Brain microvascular endothelial cell (primary cell): ENCODE measurements at regions not wholly inside any gene's neighbourhood (a gene's known extent, or its start where the extent isn't known, plus 50 kb on each side); places are given as distances from the start of the nearest gene placed in this dataset.
A peak's percentile ranks its signal among the peaks of the same experiment; 100 is the strongest.

Experiments
- DNase-seq: peaks from one replicate; pipeline ENCODE4 v3.0.0-alpha.2; 2020
- H3K27ac ChIP-seq: fragments of 250-450 bp; sonication (Bioruptor Pico); 2 replicates; pipeline ENCODE4 v1.5.1; 2020; ENCODE audit warnings: mild to moderate bottlenecking, moderate library complexity
- H3K27me3 ChIP-seq: fragments of 250-450 bp; sonication (Bioruptor Pico); replicated peaks from 2 replicates; pipeline ENCODE4 v1.5.1; 2020; ENCODE audit warnings: mild to moderate bottlenecking
- H3K36me3 ChIP-seq: fragments of 250-450 bp; sonication (Bioruptor Pico); replicated peaks from 2 replicates; pipeline ENCODE4 v1.5.1; 2020; ENCODE audit warnings: mild to moderate bottlenecking
- H3K4me3 ChIP-seq: 2 replicates; pipeline ENCODE4 v1.5.1; 2011; ENCODE audit warnings: low read depth, mild to moderate bottlenecking, control low read depth, low read length, moderate library complexity
- in situ Hi-C: cut with HindIII; loops from 2 replicates; pipeline ENCODE4 v1.10.0; 2017; ENCODE audit warnings: low sequenced_read_pairs, low pct_ligation_motif_present
- TF ChIP-seq, protein P1 (sequence below): IDR thresholded peaks from 2 replicates; pipeline ENCODE4 v1.5.1; 2011; ENCODE audit warnings: low read depth, mild to moderate bottlenecking, moderate library complexity, low read length, control low read depth, inconsistent platforms; ENCODE audit errors: missing control alignments

DNA sequence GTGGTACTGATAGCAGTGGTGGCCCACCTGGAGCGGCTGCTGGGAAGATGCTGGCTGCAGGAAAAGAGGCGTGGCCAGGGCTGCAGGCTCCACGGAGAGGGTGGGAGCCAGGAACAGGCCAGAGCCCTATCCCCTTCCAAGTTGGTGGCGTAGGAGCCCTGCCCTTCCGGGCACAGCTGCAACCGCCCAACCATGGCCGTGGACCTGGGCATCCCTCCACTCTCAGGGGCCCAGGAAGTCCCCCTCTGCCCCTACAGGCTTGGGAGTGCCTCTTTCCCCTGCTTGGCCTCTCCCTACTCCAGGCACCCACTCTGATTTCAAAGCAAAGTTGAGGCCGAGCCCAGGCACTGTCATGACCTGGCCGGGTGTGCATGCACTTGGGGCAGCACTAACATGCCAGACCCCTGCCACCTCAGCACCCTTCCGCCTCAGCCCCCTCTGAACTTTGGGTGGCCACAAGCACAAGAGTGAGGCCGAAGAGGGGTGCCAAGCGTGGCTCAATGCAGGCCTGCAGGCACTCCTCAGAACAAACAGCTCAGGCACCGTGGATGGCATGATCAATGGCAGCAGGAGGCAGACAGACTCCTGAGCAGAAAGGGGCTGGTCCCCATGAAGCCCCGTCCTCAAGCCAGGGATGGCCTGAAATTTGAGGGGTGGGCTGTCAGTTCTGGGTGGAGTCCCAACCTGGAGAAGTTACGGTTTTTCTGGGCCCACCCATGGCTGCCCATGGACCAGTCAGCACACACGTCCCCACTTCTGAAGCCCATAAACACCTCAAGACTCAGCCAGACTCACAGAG lies 164.9 kb upstream of the PRNP start:
- in situ Hi-C loops, result no loop called here

DNA sequence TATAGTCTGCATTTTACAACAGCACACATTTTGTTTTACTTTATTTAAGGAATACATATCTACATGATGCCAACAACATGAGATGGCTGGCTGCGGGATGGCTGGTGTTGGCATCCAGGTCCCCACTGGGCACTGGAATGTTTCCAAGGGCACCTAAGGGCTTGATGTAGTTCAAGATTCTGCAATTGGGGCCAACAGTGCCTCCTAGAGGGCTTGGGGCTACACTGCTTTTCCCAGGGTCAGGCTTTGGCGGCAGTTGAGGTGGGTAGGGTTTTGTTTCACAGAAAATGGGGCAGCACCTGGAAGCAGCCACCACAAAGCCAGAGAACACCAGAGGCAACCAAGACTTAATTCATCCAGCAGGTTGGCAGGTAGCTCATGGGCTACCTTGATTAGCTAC lies 166.7 kb upstream of the PRNP start:
- no peak for DNase-seq
- in situ Hi-C loops, result no loop called here
- H3K4me3 ChIP-seq, result no peak overlapping the region
- TF ChIP-seq, protein P1, sequence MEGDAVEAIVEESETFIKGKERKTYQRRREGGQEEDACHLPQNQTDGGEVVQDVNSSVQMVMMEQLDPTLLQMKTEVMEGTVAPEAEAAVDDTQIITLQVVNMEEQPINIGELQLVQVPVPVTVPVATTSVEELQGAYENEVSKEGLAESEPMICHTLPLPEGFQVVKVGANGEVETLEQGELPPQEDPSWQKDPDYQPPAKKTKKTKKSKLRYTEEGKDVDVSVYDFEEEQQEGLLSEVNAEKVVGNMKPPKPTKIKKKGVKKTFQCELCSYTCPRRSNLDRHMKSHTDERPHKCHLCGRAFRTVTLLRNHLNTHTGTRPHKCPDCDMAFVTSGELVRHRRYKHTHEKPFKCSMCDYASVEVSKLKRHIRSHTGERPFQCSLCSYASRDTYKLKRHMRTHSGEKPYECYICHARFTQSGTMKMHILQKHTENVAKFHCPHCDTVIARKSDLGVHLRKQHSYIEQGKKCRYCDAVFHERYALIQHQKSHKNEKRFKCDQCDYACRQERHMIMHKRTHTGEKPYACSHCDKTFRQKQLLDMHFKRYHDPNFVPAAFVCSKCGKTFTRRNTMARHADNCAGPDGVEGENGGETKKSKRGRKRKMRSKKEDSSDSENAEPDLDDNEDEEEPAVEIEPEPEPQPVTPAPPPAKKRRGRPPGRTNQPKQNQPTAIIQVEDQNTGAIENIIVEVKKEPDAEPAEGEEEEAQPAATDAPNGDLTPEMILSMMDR, result peak; percentile 78
- no peaks in the 10 kb centered on the region for H3K27me3 ChIP-seq
- H3K27ac ChIP-seq, result no peak overlapping the region
- H3K36me3 ChIP-seq, result no peaks in the 10 kb centered on the region

More for the DNA sequence above, 164.9 kb upstream of the PRNP start:
- DNase-seq, result no peak
- TF ChIP-seq, protein P1, result no peak
- Histone ChIP-seq H3K27ac (no peak overlapping the region), H3K4me3 (no peak overlapping the region), H3K27me3 (no peaks in the 10 kb centered on the region), H3K36me3 (no peaks in the 10 kb centered on the region)

DNA sequence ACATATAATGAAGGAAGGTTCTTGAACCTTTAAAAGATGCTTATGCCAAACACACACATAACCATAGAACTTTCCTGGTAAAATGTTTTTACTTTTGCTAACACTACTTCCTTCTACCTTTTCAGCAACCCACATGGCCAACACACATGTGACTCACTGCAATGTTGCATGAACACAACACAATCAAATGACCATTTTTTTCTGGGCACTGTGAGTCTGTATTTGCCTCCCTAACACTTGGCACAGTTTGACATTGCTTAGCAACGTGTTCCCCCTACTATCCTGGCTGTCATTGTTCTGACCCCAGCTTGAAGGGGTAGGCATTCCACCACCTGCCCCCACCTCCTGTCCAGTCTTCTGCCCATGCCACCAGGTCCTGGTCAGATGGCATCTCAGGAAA lies 169.4 kb upstream of the PRNP start:
- no peak overlapping the region for H3K4me3 ChIP-seq
- no peaks in the 10 kb centered on the region for H3K36me3 ChIP-seq
- in situ Hi-C loops, result no loop called here
- H3K27me3 ChIP-seq, result no peaks in the 10 kb centered on the region
- TF ChIP-seq, protein P1, result no peak
- DNase-seq, result no peak
- H3K27ac ChIP-seq, result no peak overlapping the region

DNA sequence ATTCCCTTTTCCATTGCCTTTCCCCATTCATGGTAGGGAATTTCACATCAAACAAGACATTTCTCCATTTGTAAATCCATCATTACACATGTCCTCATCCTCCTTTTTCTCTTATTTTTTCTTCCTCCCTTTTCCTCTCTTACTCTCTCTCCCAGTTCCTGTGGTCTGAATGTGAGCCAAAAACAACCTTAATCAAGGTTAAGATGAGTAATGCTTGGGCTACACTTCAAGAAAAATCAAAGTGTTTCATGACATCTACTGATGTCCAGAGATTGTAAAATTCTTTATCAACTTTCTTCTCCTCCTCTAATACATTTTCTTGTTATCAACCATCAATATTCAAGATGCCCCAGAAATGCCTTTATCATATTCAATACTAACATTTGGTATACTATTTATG lies 172.5 kb upstream of the PRNP start:
- Histone ChIP-seq H3K4me3 (no peak overlapping the region), H3K36me3 (no peaks in the 10 kb centered on the region), H3K27ac (peak overlapping the region; percentile 85), H3K27me3 (no peaks in the 10 kb centered on the region)
- in situ Hi-C loops, result no loop called here
- TF ChIP-seq, protein P1, result no peak
- peak; percentile 75 for DNase-seq

DNA sequence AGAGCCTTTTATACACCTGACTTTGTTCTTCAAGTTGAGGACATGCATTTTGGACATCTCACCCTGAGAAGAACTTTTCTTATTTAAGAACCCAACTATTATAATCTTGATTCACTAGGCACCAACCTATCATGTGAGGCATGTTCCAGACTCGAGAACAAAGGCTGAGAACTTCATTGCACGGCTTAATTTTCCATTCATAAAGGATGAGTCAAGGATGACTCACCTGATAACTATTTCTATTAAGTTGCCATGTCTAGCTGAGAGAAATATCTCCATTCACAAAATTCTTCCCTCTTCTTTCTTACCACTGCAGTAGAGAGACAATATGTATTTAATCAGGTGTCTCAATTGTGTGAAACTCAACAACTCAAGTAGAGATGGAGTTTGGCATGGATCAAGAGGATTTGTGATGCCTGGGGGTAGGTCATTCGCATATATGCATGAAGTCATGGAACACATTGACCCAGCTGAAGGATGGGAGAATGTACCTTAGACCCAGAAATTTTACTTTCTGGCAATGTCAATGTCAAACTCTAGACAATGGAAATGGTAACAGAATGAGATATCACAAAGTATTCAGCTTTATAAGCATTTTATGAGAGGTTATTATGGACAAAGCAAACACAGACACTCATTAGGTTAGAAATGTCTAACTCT lies 173.2 kb upstream of the PRNP start:
- Histone ChIP-seq H3K27me3 (no peaks in the 10 kb centered on the region), H3K27ac (peak overlapping the region; percentile 85), H3K36me3 (no peaks in the 10 kb centered on the region), H3K4me3 (no peak overlapping the region)
- peak; percentile 90 for DNase-seq
- TF ChIP-seq, protein P1, result no peak
- in situ Hi-C loops, result no loop called here
